ENCODE measurements at regions not wholly inside any gene's neighbourhood (a gene's known extent, or its start where the extent isn't known, plus 50 kb on each side); places are given as distances from the start of the nearest gene placed in this dataset.

DNA sequence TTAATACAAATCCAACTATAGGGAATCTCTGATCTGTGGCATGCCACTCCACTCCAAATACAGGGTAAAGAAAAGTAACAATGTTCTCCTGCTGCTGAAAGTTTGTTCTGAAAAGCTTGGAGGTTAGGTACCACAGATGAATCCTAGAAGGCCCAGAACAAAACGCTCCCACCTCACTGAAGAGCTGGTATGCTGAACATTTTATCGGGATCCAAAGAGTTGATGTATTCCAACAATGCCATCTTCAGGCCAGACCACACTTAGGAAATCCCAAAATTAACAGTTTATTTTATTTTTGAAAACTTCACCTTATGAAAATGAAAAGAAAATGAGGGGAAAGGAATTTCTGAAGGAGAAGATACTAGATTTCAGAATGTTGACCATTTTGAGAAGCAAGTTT lies 145.1 kb upstream of the CDH19 start (continued):
- TF ChIP-seq, protein P1, sequence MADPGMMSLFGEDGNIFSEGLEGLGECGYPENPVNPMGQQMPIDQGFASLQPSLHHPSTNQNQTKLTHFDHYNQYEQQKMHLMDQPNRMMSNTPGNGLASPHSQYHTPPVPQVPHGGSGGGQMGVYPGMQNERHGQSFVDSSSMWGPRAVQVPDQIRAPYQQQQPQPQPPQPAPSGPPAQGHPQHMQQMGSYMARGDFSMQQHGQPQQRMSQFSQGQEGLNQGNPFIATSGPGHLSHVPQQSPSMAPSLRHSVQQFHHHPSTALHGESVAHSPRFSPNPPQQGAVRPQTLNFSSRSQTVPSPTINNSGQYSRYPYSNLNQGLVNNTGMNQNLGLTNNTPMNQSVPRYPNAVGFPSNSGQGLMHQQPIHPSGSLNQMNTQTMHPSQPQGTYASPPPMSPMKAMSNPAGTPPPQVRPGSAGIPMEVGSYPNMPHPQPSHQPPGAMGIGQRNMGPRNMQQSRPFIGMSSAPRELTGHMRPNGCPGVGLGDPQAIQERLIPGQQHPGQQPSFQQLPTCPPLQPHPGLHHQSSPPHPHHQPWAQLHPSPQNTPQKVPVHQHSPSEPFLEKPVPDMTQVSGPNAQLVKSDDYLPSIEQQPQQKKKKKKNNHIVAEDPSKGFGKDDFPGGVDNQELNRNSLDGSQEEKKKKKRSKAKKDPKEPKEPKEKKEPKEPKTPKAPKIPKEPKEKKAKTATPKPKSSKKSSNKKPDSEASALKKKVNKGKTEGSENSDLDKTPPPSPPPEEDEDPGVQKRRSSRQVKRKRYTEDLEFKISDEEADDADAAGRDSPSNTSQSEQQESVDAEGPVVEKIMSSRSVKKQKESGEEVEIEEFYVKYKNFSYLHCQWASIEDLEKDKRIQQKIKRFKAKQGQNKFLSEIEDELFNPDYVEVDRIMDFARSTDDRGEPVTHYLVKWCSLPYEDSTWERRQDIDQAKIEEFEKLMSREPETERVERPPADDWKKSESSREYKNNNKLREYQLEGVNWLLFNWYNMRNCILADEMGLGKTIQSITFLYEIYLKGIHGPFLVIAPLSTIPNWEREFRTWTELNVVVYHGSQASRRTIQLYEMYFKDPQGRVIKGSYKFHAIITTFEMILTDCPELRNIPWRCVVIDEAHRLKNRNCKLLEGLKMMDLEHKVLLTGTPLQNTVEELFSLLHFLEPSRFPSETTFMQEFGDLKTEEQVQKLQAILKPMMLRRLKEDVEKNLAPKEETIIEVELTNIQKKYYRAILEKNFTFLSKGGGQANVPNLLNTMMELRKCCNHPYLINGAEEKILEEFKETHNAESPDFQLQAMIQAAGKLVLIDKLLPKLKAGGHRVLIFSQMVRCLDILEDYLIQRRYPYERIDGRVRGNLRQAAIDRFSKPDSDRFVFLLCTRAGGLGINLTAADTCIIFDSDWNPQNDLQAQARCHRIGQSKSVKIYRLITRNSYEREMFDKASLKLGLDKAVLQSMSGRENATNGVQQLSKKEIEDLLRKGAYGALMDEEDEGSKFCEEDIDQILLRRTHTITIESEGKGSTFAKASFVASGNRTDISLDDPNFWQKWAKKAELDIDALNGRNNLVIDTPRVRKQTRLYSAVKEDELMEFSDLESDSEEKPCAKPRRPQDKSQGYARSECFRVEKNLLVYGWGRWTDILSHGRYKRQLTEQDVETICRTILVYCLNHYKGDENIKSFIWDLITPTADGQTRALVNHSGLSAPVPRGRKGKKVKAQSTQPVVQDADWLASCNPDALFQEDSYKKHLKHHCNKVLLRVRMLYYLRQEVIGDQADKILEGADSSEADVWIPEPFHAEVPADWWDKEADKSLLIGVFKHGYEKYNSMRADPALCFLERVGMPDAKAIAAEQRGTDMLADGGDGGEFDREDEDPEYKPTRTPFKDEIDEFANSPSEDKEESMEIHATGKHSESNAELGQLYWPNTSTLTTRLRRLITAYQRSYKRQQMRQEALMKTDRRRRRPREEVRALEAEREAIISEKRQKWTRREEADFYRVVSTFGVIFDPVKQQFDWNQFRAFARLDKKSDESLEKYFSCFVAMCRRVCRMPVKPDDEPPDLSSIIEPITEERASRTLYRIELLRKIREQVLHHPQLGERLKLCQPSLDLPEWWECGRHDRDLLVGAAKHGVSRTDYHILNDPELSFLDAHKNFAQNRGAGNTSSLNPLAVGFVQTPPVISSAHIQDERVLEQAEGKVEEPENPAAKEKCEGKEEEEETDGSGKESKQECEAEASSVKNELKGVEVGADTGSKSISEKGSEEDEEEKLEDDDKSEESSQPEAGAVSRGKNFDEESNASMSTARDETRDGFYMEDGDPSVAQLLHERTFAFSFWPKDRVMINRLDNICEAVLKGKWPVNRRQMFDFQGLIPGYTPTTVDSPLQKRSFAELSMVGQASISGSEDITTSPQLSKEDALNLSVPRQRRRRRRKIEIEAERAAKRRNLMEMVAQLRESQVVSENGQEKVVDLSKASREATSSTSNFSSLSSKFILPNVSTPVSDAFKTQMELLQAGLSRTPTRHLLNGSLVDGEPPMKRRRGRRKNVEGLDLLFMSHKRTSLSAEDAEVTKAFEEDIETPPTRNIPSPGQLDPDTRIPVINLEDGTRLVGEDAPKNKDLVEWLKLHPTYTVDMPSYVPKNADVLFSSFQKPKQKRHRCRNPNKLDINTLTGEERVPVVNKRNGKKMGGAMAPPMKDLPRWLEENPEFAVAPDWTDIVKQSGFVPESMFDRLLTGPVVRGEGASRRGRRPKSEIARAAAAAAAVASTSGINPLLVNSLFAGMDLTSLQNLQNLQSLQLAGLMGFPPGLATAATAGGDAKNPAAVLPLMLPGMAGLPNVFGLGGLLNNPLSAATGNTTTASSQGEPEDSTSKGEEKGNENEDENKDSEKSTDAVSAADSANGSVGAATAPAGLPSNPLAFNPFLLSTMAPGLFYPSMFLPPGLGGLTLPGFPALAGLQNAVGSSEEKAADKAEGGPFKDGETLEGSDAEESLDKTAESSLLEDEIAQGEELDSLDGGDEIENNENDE (IDR thresholded peaks at IDR 0.05; ENCODE audit: insufficient replicate concordance, low read length): no peak

All from H1 (cell line).